Right lobe of liver (tissue), 6 donors: ENCODE measurements at regions not wholly inside any gene's neighbourhood (a gene's known extent, or its start where the extent isn't known, plus 50 kb on each side); places are given as distances from the start of the nearest gene placed in this dataset.

Experiments used
- ATAC-seq, 4 donors: fragments of 200-7000 bp; cut with Tn5 transposase; one replicate each; pipeline ENCODE4 v1.9.1; 2020; ENCODE audit warnings: mild to moderate bottlenecking in 4 of 4, moderate library complexity in 4 of 4
- DNase-seq, 3 donors: peaks; one replicate each; pipeline ENCODE4 v3.0.0-alpha.2; 2020
- H3K27ac ChIP-seq, 3 donors: fragments of 200-600 bp; one replicate each; pipeline ENCODE4 v1.8.0; 2022
- H3K27me3 ChIP-seq, 2 donors: fragments of 200-600 bp; one replicate each; pipeline ENCODE4 v1.8.0; 2022
- H3K36me3 ChIP-seq, 4 donors: fragments of 200-600 bp; sonication (generic) in 1 of 4; one replicate each; pipeline versions ENCODE4 v1.5.1 to v1.8.0; 2017 to 2022; ENCODE audit warnings: control low read depth in 1 of 4
- H3K4me1 ChIP-seq, 4 donors: fragments of 200-600 bp; sonication (generic) in 1 of 4; one replicate each; pipeline versions ENCODE4 v1.5.1 to v1.8.0; 2017 to 2022; ENCODE audit warnings: control low read depth in 1 of 4
- H3K4me3 ChIP-seq, 3 donors: fragments of 200-600 bp; one replicate each; pipeline ENCODE4 v1.8.0; 2022
- H3K9me3 ChIP-seq, 4 donors: fragments of 200-600 bp; sonication (generic) in 1 of 4; one replicate each; pipeline versions ENCODE4 v1.5.1 to v1.8.0; 2017 to 2022; ENCODE audit warnings: control low read depth in 1 of 4
- POLR2A ChIP-seq: fragments of 450-650 bp; IDR thresholded peaks from one replicate; pipeline ENCODE4 v1.6.1; 2017; ENCODE audit warnings: antibody characterized with exemption, mild to moderate bottlenecking
- WGBS: methylation state at CpG from one replicate; pipeline ENCODE4 v1.1.6; 2018; ENCODE audit warnings: low coverage, low lambda C conversion rate; ENCODE audit not compliant: insufficient coverage; ENCODE audit errors: missing lambda C conversion rate; 5-methylcytosine and 5-hydroxymethylcytosine counted together
- intact Hi-C, 2 donors: fragments of 100-400 bp; cut with DNase I; formaldehyde crosslinking; loops; one replicate each; pipeline versions ENCODE4 v1.11.2 to v1.14.1; 2022
- TF ChIP-seq, protein P1 (sequence below), 4 donors: fragments of 200-600 bp in 3 of 4; fragments of 450-650 bp in 1 of 4; IDR thresholded peaks; one replicate each; pipeline versions ENCODE4 v1.5.1 to v1.8.0; 2016 to 2022; ENCODE audit warnings: antibody characterized with exemption in 4 of 4, mild to moderate bottlenecking in 2 of 4
- donor health status: DM: no; HTN: yes; CAD: no.
- donor health status: DM: no; HTN: no; CAD: no.
- donor health status: DM: no; HTN: no; CAD: no.
- donor health status: DM: no; HTN: yes; CAD: no.
- donor health status: DM: no; HTN: yes; CAD: no.

DNA sequence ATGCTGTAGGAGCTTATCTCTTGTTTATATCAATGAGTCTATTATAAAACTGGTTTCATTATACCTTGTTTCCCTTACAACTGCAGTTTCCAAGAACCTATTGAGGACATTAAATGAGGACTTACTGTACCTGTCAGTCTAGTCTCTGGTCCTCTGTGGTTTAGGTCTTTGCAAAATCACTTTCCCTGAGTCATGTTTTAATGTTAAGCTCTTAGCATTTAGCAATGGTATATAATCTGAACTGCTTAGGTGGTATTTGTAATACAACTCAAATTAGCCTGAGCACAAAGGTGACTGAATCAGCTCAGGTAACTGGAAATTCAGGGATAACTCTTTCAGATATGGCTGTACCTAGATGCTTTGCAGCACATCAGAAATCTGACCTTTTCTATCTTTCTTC is 418.3 kb upstream of the SPRED2 start:
- no peaks in the 10 kb centered on the region for H3K9me3 ChIP-seq
- H3K4me3 ChIP-seq = no peak overlapping the region
- no peaks in the 10 kb centered on the region for H3K4me1 ChIP-seq
- H3K27ac ChIP-seq = no peak overlapping the region
- TF ChIP-seq, protein P1, sequence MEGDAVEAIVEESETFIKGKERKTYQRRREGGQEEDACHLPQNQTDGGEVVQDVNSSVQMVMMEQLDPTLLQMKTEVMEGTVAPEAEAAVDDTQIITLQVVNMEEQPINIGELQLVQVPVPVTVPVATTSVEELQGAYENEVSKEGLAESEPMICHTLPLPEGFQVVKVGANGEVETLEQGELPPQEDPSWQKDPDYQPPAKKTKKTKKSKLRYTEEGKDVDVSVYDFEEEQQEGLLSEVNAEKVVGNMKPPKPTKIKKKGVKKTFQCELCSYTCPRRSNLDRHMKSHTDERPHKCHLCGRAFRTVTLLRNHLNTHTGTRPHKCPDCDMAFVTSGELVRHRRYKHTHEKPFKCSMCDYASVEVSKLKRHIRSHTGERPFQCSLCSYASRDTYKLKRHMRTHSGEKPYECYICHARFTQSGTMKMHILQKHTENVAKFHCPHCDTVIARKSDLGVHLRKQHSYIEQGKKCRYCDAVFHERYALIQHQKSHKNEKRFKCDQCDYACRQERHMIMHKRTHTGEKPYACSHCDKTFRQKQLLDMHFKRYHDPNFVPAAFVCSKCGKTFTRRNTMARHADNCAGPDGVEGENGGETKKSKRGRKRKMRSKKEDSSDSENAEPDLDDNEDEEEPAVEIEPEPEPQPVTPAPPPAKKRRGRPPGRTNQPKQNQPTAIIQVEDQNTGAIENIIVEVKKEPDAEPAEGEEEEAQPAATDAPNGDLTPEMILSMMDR (IDR thresholded peaks at IDR 0.05) = no peak
- no peak for TF ChIP-seq POLR2A
- no peak for DNase-seq
- no peaks in the 10 kb centered on the region for H3K27me3 ChIP-seq
- no peaks in the 10 kb centered on the region for H3K36me3 ChIP-seq
- intact Hi-C loops = no loop called here
- no peak for ATAC-seq

DNA sequence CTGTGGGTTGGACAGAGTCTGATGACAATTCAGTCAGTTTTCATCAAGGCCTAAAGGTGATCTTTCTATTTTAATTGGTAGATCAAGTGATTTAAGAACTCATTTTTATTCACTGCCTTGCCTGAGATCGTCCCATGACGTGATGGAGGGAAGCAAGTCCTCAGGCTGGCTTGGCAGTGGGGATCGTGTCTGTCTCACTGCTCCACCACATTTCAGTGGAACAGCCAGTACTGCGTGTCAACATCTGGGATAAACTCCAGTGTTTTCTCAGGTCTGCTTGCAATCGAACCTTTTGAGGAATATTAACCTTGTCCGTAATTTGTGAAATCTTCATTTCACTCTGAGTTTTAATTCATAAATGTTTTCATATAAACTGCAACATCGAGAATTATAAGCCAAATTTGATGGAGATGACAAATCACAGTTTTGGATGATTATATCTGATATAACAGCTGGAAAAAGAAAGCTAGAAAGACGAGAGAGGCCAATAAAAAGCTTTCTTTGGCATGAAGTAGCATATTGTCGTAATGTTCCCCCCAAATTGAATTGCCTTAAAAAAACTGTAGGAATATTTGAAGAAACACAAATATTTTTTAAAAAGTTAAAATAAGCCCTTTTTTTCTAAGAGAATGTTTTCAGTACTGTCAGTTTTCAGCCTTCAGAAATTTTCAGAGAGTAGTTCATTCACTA is 414.7 kb upstream of the SPRED2 start:
- intact Hi-C loops = no loop called here
- H3K4me1 ChIP-seq = no peaks in the 10 kb centered on the region
- H3K9me3 ChIP-seq = no peaks in the 10 kb centered on the region
- 53% methylated on average over 8 of the region's 9 CpGs for WGBS
- ATAC-seq (no peak), DNase-seq (no peak)
- no peaks in the 10 kb centered on the region for H3K36me3 ChIP-seq
- no peak overlapping the region for H3K4me3 ChIP-seq
- TF ChIP-seq POLR2A = no peak
- TF ChIP-seq, protein P1 (IDR thresholded peaks at IDR 0.05) = no peak
- no peak overlapping the region for H3K27ac ChIP-seq
- H3K27me3 ChIP-seq = no peaks in the 10 kb centered on the region

DNA sequence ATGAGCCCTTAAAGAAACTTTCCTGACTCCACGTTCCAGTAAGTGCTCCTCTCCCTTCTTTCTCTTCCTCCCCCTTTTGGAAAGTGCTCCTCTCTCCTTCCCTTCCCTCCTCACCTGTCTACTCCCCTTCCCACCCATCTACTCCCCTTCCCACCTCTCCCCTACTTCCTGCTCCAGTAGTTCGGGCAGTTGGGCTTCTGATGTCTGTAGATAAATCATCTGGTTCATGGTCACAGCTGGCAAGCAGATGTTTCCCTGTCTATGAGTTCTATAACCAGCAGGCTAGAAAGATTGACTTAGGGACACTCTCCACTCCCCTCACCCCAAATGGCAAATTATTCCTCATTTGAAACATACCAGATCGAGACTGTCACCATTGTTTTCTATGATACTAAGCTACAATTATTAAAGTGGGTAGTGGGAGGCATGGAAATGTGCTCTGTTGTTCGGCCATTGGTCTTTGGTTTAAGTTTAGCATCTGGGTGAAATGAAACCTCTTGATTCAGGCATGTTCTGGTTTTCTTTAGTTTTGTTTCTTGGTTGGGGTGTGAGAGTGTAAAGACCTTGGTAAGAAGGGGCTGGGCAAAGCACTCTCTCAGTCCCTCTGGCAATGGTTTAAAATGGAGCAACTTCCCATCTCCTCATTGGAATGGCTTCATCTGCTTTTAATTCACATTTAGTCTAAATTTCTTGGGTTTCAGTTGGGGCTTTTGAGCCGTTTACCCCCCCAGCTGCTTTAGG is 413.2 kb upstream of the SPRED2 start:
- Histone ChIP-seq H3K4me1 (no peaks in the 10 kb centered on the region), H3K4me3 (no peak overlapping the region), H3K36me3 (no peaks in the 10 kb centered on the region), H3K27ac (no peak overlapping the region), H3K27me3 (no peaks in the 10 kb centered on the region), H3K9me3 (no peaks in the 10 kb centered on the region)
- TF ChIP-seq, protein P1 (IDR thresholded peaks at IDR 0.05) = no peak
- TF ChIP-seq POLR2A = no peak
- WGBS = 49% methylated on average over 5 of the region's 5 CpGs
- intact Hi-C loops = no loop called here
- ATAC-seq = no peak
- no peak for DNase-seq

DNA sequence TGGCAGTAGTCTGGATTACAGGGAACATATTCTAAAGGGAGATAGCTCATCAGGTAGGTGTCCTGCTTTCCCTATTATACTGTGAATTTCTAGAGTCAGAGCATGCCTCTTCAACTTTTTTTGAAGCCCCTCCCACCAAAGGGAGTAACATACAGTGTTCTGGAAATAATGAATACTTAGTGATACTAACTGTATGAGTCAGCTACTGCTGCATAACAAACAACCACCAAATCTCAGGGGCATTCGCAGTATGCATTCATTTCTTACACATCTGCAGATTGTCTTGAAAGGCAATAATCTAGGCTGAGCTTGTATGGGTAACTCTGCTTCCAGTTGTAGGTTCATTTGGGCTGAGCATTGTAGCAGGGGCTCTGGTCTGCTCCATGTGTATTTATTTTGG is 409.7 kb upstream of the SPRED2 start:
- Histone ChIP-seq H3K36me3 (no peaks in the 10 kb centered on the region), H3K9me3 (no peaks in the 10 kb centered on the region), H3K27ac (no peak overlapping the region), H3K4me3 (no peak overlapping the region), H3K27me3 (no peaks in the 10 kb centered on the region), H3K4me1 (no peaks in the 10 kb centered on the region)
- no peak for ATAC-seq
- WGBS = 60% methylated on average over 1 of the region's 1 CpG
- TF ChIP-seq POLR2A = no peak
- TF ChIP-seq, protein P1 (IDR thresholded peaks at IDR 0.05) = no peak
- intact Hi-C loops = no loop called here
- no peak for DNase-seq
